ENCODE measurements at regions not wholly inside any gene's neighbourhood (a gene's known extent, or its start where the extent isn't known, plus 50 kb on each side); places are given as distances from the start of the nearest gene placed in this dataset.

GRCh38 chr7:84664626-84665025 is 470.0 kb upstream of the SEMA3A start:
- Mint-ChIP-seq H3K36me3 (ENCODE audit: low read depth) (no peaks in the 10 kb centered on the region), H3K27me3 (no peaks in the 10 kb centered on the region), H3K4me3 (no peak overlapping the region), H3K9me3 (no peaks in the 10 kb centered on the region), H3K4me1 (no peaks in the 10 kb centered on the region), H3K27ac (no peak overlapping the region)
- CTCF ChIA-PET, result no interaction called here
- POLR2A ChIA-PET, result no interaction called here
- no peak for DNase-seq

- H3K27me3 Mint-ChIP-seq, result no peaks in the 10 kb centered on the region
- H3K4me3 Mint-ChIP-seq, result no peak overlapping the region
- ChIA-PET CTCF (no interaction called here), POLR2A (no interaction called here)
- H3K9me3 Mint-ChIP-seq, result no peaks in the 10 kb centered on the region
- no peak overlapping the region for H3K27ac Mint-ChIP-seq
- DNase-seq, result no peak
- no peaks in the 10 kb centered on the region for H3K36me3 Mint-ChIP-seq (ENCODE audit: low read depth)
- H3K4me1 Mint-ChIP-seq, result no peaks in the 10 kb centered on the region
Measured at GRCh38 chr7:84663224-84663623, 468.6 kb upstream of the SEMA3A start.

GRCh38 chr7:84658286-84658685 is 463.7 kb upstream of the SEMA3A start:
- DNase-seq, result no peak
- no peaks in the 10 kb centered on the region for H3K36me3 Mint-ChIP-seq (ENCODE audit: low read depth)
- H3K4me3 Mint-ChIP-seq, result no peak overlapping the region
- ChIA-PET POLR2A (no interaction called here), CTCF (no interaction called here)
- H3K27ac Mint-ChIP-seq, result no peak overlapping the region
- no peaks in the 10 kb centered on the region for H3K4me1 Mint-ChIP-seq
- no peaks in the 10 kb centered on the region for H3K27me3 Mint-ChIP-seq
- no peaks in the 10 kb centered on the region for H3K9me3 Mint-ChIP-seq

GRCh38 chr7:84654273-84654672 is 459.7 kb upstream of the SEMA3A start:
- H3K27me3 Mint-ChIP-seq, result no peaks in the 10 kb centered on the region
- H3K4me3 Mint-ChIP-seq, result no peak overlapping the region
- ChIA-PET POLR2A (no interaction called here), CTCF (no interaction called here)
- H3K27ac Mint-ChIP-seq, result no peak overlapping the region
- no peaks in the 10 kb centered on the region for H3K9me3 Mint-ChIP-seq
- no peak for DNase-seq
- no peaks in the 10 kb centered on the region for H3K4me1 Mint-ChIP-seq
- no peaks in the 10 kb centered on the region for H3K36me3 Mint-ChIP-seq (ENCODE audit: low read depth)

GRCh38 chr7:84651876-84652275 is 457.3 kb upstream of the SEMA3A start:
- no peaks in the 10 kb centered on the region for H3K4me1 Mint-ChIP-seq
- ChIA-PET CTCF (no interaction called here), POLR2A (no interaction called here)
- H3K4me3 Mint-ChIP-seq, result no peak overlapping the region
- H3K27ac Mint-ChIP-seq, result no peak overlapping the region
- DNase-seq, result no peak
- H3K36me3 Mint-ChIP-seq (ENCODE audit: low read depth), result no peaks in the 10 kb centered on the region
- H3K9me3 Mint-ChIP-seq, result no peaks in the 10 kb centered on the region
- H3K27me3 Mint-ChIP-seq, result no peaks in the 10 kb centered on the region

- Mint-ChIP-seq H3K9me3 (no peaks in the 10 kb centered on the region), H3K27me3 (no peaks in the 10 kb centered on the region), H3K4me3 (no peak overlapping the region), H3K27ac (no peak overlapping the region), H3K36me3 (ENCODE audit: low read depth) (no peaks in the 10 kb centered on the region), H3K4me1 (no peaks in the 10 kb centered on the region)
- POLR2A ChIA-PET, result no interaction called here
- CTCF ChIA-PET, result no interaction called here
- no peak for DNase-seq
Measured at GRCh38 chr7:84647797-84648757, 453.5 kb upstream of the SEMA3A start.

GRCh38 chr7:84642611-84643010 is 448.0 kb upstream of the SEMA3A start:
- H3K9me3 Mint-ChIP-seq, result no peaks in the 10 kb centered on the region
- CTCF ChIA-PET, result no interaction called here
- H3K27ac Mint-ChIP-seq, result no peak overlapping the region
- H3K36me3 Mint-ChIP-seq (ENCODE audit: low read depth), result no peaks in the 10 kb centered on the region
- H3K4me1 Mint-ChIP-seq, result no peaks in the 10 kb centered on the region
- POLR2A ChIA-PET, result no interaction called here
- DNase-seq, result no peak
- no peak overlapping the region for H3K4me3 Mint-ChIP-seq
- H3K27me3 Mint-ChIP-seq, result no peaks in the 10 kb centered on the region

GRCh38 chr7:84640637-84641036 is 446.0 kb upstream of the SEMA3A start:
- H3K27me3 Mint-ChIP-seq, result no peaks in the 10 kb centered on the region
- no peak overlapping the region for H3K4me3 Mint-ChIP-seq
- no peaks in the 10 kb centered on the region for H3K9me3 Mint-ChIP-seq
- DNase-seq, result no peak
- no peaks in the 10 kb centered on the region for H3K4me1 Mint-ChIP-seq
- POLR2A ChIA-PET, result no interaction called here
- H3K36me3 Mint-ChIP-seq (ENCODE audit: low read depth), result no peaks in the 10 kb centered on the region
- CTCF ChIA-PET, result no interaction called here
- no peak overlapping the region for H3K27ac Mint-ChIP-seq

- ChIA-PET POLR2A (no interaction called here), CTCF (no interaction called here)
- DNase-seq, result no peak
- H3K9me3 Mint-ChIP-seq, result no peaks in the 10 kb centered on the region
- H3K36me3 Mint-ChIP-seq (ENCODE audit: low read depth), result no peaks in the 10 kb centered on the region
- H3K4me3 Mint-ChIP-seq, result no peak overlapping the region
- no peak overlapping the region for H3K27ac Mint-ChIP-seq
- H3K4me1 Mint-ChIP-seq, result no peaks in the 10 kb centered on the region
- no peaks in the 10 kb centered on the region for H3K27me3 Mint-ChIP-seq
Measured at GRCh38 chr7:84638339-84638697, 443.7 kb upstream of the SEMA3A start.

GRCh38 chr7:84637568-84638338 is 443.2 kb upstream of the SEMA3A start:
- Mint-ChIP-seq H3K9me3 (no peaks in the 10 kb centered on the region), H3K4me3 (no peak overlapping the region), H3K27me3 (no peaks in the 10 kb centered on the region), H3K4me1 (no peaks in the 10 kb centered on the region), H3K36me3 (ENCODE audit: low read depth) (no peaks in the 10 kb centered on the region), H3K27ac (no peak overlapping the region)
- POLR2A ChIA-PET, result no interaction called here
- CTCF ChIA-PET, result no interaction called here
- no peak for DNase-seq

GRCh38 chr7:84631913-84632312 is 437.3 kb upstream of the SEMA3A start:
- CTCF ChIA-PET, result no interaction called here
- no peak overlapping the region for H3K27ac Mint-ChIP-seq
- H3K9me3 Mint-ChIP-seq, result peaks cover 3% of the 10 kb centered on the region
- H3K4me3 Mint-ChIP-seq, result no peak overlapping the region
- no peak for DNase-seq
- POLR2A ChIA-PET, result no interaction called here
- H3K4me1 Mint-ChIP-seq, result no peaks in the 10 kb centered on the region
- H3K36me3 Mint-ChIP-seq (ENCODE audit: low read depth), result no peaks in the 10 kb centered on the region
- H3K27me3 Mint-ChIP-seq, result no peaks in the 10 kb centered on the region

GRCh38 chr7:84629640-84630318 is 435.2 kb upstream of the SEMA3A start:
- ChIA-PET CTCF (interaction anchor here (0.6 kb wide), 1 partner anchor 555 kb away, joined by 3 read pairs; no protein-coding TSS in a partner anchor), POLR2A (no interaction called here)
- H3K27me3 Mint-ChIP-seq, result no peaks in the 10 kb centered on the region
- no peak overlapping the region for H3K27ac Mint-ChIP-seq
- no peak for DNase-seq
- H3K4me3 Mint-ChIP-seq, result no peak overlapping the region
- H3K4me1 Mint-ChIP-seq, result no peaks in the 10 kb centered on the region
- peaks cover 3% of the 10 kb centered on the region for H3K9me3 Mint-ChIP-seq
- no peaks in the 10 kb centered on the region for H3K36me3 Mint-ChIP-seq (ENCODE audit: low read depth)

- POLR2A ChIA-PET, result no interaction called here
Measured at GRCh38 chr7:84629216-84629615, 434.6 kb upstream of the SEMA3A start.

More at GRCh38 chr7:84629216-84629615, 434.6 kb upstream of the SEMA3A start:
- CTCF ChIA-PET, result interaction anchor here (0.6 kb wide), 1 partner anchor 191 kb away, joined by 4 read pairs; no protein-coding TSS in a partner anchor
- Mint-ChIP-seq H3K27me3 (no peaks in the 10 kb centered on the region), H3K27ac (no peak overlapping the region), H3K4me3 (no peak overlapping the region), H3K4me1 (no peaks in the 10 kb centered on the region), H3K36me3 (ENCODE audit: low read depth) (no peaks in the 10 kb centered on the region), H3K9me3 (peaks cover 3% of the 10 kb centered on the region)
- no peak for DNase-seq

Data from activated CD4-positive, alpha-beta T cell treated with anti-CD3 and anti-CD28 coated beads, Interleukin-2, amount 10 ng/mL, durations not matched to agents 7 days and 5 days (primary cell).